Prostate gland (tissue), 2 donors: ENCODE measurements at regions not wholly inside any gene's neighbourhood (a gene's known extent, or its start where the extent isn't known, plus 50 kb on each side); places are given as distances from the start of the nearest gene placed in this dataset.

Experiments
- POLR2A ChIP-seq: fragments of 450-650 bp; IDR thresholded peaks from one replicate; pipeline ENCODE4 v1.6.1; 2016; ENCODE audit warnings: antibody characterized with exemption, mild to moderate bottlenecking
- TF ChIP-seq, protein P1 (sequence below), 4 experiments: fragments of 200-600 bp in 2 of 4; fragments of 450-650 bp in 2 of 4; sonication (generic) in 2 of 4; IDR thresholded peaks; 1 replicate in 3 of 4; 2 replicates in 1 of 4; pipeline ENCODE4 v1.5.1; 2016 to 2019; ENCODE audit warnings: antibody characterized with exemption in 4 of 4, mild to moderate bottlenecking in 2 of 4, moderate library complexity in 2 of 4

GRCh38 chr5:68658810-68659372, 434.9 kb upstream of the SLC30A5 start:
- TF ChIP-seq, protein P1, sequence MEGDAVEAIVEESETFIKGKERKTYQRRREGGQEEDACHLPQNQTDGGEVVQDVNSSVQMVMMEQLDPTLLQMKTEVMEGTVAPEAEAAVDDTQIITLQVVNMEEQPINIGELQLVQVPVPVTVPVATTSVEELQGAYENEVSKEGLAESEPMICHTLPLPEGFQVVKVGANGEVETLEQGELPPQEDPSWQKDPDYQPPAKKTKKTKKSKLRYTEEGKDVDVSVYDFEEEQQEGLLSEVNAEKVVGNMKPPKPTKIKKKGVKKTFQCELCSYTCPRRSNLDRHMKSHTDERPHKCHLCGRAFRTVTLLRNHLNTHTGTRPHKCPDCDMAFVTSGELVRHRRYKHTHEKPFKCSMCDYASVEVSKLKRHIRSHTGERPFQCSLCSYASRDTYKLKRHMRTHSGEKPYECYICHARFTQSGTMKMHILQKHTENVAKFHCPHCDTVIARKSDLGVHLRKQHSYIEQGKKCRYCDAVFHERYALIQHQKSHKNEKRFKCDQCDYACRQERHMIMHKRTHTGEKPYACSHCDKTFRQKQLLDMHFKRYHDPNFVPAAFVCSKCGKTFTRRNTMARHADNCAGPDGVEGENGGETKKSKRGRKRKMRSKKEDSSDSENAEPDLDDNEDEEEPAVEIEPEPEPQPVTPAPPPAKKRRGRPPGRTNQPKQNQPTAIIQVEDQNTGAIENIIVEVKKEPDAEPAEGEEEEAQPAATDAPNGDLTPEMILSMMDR (IDR thresholded peaks at IDR 0.05): no peak
- no peak for TF ChIP-seq POLR2A
